HG03159 (cell line): ENCODE measurements at regions not wholly inside any gene's neighbourhood (a gene's known extent, or its start where the extent isn't known, plus 50 kb on each side); places are given as distances from the start of the nearest gene placed in this dataset.

Experiments
- ATAC-seq: cut with Tn5 transposase; IDR thresholded peaks from one replicate; pipeline ENCODE4 v1.9.1; 2021; ENCODE audit warnings: mild to moderate bottlenecking, moderate library complexity; ENCODE audit not compliant: unreplicated experiment

- ATAC-seq: no peak
Observed at GRCh38 chr16:86765389-86766026, 187.2 kb downstream of the FOXL1 start.

DNA sequence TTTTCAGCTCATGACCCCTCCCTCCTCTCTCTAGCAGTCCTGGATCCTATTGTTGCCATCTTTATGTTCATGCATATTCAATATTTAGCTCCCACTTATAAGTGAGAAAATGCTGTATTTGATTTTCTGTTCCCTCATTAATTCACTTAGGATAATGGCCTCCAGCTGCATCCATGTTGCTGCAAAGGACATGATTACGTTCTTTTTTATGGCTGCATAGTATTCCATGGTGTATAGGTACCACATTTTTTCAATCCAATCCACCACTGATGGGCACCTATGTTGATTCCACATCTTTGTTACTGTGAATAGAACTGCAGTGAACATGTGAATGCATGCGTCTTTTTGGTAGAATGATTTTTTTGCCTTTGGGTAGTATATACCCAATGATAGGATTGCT lies 188.4 kb downstream of the FOXL1 start:
- no peak for ATAC-seq

DNA sequence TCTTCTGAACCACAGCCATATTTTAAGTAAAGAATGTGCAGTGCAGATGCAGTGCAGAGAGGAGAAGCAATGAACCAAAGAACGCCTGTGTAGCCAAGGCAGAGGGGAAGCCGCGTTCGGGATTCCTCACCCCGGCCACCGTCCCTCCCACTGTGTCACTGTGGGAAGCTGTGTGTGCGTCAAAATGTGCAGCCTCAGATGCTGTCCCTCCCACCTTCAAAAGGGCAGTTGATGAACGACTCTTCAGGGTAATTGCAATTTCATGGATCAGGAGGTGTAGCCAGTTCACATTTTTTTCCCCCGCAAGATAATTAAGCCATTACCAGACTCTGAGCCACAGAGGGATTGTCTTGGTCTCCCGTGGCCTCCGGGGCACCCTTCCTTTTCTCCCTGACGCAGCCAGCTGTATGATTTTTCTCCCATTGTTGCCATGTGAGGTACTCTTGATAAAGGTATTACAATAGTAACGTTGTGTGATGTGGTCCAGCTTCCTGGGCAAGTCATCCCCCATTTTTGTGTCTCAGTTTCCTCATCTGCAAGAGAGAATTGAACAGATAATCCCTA lies 190.0 kb downstream of the FOXL1 start:
- no peak for ATAC-seq

DNA sequence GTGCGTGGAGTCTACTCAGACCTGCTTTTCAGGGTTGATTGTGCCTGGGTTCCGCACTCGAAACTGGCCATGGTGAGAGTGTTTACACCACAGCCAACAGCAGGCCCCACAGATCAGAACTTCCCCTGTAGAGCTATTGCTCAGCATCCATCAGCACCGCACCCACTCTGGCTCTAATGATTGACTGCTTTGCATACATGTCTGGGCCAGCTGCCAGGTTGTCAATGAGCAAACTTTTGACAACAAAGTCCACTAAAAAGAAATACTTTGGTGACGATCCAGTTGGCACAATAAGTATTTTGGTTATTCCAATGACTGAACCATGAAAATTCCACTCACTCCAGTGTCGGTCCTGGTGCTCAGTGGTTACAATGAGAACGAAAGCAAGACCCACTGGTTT lies 190.7 kb downstream of the FOXL1 start:
- no peak for ATAC-seq

DNA sequence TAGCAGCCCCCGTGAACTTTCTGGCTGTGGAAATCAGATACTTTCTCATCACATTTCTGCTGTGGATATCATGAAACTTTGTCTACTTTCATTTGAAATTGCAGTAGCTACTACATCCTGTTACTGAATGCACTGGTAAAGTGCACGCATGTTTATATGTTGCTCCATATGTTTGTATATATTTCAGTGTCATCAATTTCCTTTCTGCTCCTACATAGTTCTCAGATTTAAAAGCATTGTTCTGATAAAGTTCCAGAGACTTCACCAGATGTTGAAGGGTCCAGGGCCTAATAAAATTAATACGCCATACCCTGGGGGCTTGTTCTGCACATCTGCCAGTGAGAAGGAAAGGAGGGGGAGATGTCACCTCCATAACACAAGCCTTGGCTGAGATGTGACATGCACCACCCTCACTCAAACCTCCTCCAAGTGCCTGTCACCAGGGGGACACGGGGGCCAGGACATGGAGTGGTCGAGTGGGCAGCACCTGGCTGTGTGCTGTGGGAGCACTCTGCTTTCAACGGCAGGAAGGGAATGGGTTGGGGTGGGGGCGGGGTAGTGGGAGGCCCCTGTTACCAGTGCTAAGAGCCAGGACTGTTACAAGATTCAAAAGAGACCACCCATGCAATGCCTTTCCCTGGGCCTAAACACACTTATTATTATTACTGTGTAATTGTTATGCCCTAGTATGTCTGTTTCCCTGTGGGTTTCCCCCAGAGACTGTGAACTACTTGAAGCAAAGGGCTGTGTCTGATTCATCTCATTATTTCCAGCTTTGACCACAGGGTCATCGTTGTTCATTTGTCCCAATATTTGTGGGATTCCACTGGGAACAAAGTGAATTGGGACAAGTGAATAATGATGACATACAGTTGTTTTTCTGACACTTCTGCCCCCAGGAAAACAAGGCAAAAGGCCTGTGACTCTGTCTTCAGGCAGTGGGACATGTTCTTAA lies 193.4 kb downstream of the FOXL1 start:
- ATAC-seq: no peak

- no peak for ATAC-seq
Observed at GRCh38 chr16:86772671-86773353, 194.5 kb downstream of the FOXL1 start.

DNA sequence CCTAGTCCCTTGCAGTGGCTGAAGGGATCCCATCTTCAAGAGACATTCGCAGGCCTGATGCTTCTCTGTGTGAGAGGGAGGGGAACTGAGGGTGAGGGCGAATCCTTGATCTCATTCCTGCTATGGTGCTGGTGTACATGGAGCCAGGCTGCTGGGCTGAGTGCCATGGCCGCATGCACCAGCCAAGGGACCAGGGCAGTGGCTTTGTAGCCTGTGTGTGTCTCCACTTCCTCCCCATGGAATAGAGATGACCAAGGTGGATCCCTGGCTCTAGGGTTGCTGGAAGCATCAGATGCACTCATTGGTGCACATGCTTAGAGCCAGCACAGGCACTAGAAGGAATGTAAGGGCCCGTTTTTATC lies 195.0 kb downstream of the FOXL1 start:
- ATAC-seq: no peak

DNA sequence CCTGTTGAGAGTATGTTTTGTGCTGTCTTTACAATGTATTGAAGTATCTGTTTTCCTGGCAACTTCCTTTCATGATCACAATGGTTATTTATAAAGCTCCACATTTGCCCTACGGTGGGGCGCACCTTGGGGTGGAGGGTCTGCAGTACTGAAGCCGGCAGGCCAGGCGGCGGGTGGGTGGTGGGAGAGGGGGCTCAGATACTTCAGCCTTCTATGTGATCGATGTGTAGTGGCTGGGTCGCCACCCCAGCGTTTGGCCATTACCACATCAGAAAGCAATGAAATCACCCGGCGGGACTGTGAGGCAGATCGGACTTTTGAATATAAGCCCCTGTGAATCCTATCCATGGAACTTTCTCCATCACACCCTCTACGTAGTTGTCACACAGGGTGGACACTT lies 196.6 kb downstream of the FOXL1 start:
- no peak for ATAC-seq

DNA sequence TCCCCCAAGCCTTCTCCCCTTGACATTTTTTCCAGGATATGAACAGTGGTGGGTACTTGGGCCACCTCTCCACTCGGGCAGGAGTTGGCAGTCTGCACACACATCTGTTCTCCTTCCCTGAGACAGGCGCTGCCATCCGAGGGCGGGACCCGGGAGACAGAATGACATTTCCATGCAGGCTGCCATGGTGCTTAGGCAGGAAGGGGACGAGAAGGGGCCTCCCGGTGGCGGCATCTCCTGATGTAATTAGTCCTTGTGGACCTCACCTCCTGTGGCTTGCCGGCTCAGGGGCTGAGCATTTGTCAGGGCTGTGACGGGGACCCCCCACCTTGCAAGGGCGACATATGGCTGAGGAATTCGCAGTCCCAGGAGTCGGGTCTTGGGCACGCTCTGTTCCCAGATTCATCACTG lies 197.2 kb downstream of the FOXL1 start:
- ATAC-seq: no peak

DNA sequence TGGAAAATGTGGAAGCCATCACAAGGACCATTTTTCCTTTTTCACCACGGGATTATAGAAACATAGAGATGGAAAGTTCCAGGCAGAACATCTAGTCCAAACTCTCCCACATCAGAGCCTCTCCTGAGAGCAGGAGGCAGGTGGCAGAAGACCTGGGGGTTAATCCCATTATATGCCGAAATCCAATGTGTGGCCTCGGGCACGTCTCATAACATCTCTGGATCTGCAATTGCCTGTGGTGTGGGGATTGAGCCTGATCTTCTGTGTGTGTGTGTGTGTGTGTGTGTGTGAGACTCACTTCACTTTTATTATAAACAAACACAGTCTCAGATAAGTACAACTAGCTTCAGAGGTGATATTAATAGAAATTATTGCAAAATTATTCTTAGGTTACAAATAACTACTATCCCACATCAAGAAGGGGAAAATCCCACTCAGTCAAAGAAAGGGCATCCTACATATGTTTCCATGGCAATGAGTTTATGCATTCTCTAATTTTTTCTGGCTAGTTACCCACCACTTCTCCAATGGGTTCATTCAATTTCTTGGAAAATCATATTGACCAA lies 199.1 kb downstream of the FOXL1 start:
- no peak for ATAC-seq

- no peak for ATAC-seq
Observed at GRCh38 chr16:86778108-86778745, 199.9 kb downstream of the FOXL1 start.

- no peak for ATAC-seq
Observed at GRCh38 chr16:86778978-86779377, 200.6 kb downstream of the FOXL1 start.

DNA sequence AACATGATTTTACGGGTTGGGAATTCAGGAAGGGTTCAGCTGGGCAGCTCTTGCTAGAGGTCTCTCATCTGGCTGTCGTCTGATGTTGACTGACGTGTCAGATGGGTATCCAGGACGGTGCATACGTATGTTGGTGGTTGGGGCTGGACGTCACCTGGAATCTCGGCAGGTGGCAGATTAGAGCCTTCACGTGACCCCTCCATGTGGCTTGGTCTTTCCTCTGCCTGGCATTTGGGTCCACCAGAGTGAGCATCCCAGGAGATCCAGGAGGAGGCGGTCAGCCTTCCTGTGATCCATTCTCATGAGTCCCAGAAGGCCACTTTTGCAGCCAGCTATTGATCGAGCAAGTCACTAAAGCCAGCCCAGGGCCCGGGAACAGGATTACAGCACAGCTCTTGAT lies 202.7 kb downstream of the FOXL1 start:
- no peak for ATAC-seq

DNA sequence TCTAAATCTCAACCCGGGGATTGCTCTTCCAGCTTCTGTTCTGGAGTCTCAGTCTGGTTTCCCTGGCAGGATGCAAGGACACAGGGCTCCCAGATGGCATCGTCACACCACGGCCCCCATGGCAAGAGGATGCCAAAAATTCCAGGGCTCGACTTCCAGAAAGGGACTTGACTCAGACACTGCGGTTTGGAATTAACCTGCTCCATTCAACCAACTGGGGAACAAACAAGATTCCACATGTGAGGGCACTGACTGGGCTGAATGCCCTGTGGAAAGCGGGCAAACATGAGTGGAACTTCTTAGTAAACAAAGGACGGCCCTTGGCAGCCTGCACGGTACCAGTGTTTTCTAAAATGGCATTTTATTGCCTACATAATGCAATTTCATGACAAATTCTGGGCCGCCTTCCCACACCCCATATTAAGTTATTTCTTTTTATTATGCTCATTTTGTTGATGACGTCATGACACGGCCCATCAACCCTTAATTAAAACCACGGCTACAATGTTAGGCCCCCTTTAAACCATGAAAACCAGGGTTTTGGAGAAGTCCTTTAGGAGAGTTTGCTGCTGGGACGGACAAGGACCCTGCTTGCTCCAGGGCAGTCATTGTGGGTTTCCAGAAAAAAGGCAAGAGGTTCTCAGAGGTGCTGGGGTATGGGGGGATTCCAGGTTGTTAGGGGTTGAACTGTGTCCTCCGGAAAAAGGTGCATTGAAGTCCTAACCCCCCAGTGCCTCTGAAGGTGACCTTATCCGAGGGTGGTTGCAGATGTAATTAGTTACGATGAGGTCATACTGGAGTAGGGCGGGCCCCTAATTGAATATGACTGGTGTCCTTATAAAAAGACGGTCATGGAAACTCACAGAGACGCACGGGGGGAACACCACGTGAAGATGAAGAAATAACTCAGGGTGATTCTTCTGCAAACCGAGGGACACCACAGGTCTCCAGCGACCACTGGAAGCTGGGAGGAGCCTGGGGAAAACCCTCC lies 205.6 kb downstream of the FOXL1 start:
- no peak for ATAC-seq

- no peak for ATAC-seq
Observed at GRCh38 chr16:86786338-86786737, 208.0 kb downstream of the FOXL1 start.

- no peak for ATAC-seq
Observed at GRCh38 chr16:86786994-86787393, 208.6 kb downstream of the FOXL1 start.

- ATAC-seq: no peak
Observed at GRCh38 chr16:86787538-86787937, 209.2 kb downstream of the FOXL1 start.

DNA sequence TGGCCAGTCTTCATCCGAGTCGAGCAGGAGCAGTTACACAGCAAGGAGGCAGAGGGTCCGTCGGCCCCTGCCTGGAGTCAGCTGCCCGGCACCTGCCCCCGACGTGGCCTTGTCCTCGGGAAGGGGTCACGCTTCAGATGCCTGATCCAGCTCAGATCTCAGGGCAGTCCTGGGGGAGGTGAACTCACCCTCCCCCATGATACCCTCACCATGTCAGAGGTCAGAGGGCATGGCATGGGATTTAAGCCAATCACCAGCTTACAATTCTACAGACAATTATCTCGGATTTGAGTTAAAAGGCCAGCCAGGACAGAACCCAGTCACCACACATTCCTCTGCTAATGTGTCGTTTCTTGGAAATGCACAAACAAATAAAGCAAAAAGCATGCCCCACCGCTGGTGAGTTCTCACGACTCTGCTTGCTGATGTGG lies 211.3 kb downstream of the FOXL1 start:
- no peak for ATAC-seq

DNA sequence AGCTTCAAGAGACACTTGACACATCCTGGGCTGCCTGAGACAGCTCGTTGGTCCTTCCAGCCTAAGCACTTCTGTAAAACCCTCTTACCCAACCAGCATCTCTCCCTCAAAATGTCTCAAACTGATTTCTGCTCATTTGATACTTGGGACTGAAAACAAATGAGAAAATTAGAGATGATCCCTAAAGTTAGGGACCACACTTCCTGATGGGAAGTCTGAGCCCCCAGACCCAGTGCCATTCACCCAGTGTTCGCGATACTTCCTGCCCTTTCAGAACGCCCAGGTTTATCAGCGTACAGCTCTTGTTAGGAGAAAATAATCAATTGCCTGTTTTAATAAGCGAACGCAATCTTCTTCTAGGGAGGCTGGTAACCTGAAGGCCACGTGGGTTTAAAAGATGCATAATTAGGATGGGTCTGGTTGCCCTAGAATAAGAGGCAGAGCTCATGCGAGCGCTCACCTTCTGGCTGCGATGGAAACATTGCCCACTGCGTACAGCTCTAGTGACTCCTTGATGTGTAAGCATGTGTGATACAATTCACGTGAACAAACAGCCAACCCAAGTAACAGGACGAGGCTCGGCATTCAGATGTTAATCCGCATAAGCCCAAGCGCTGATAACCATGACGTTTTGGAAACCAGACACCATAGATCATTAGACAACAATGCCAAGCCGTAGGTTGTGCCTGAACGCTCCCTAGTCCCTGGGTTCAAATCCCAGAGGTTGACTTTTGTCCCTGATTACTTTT lies 213.1 kb downstream of the FOXL1 start:
- ATAC-seq: no peak
